ENCODE measurements at regions not wholly inside any gene's neighbourhood (a gene's known extent, or its start where the extent isn't known, plus 50 kb on each side); places are given as distances from the start of the nearest gene placed in this dataset.

DNA sequence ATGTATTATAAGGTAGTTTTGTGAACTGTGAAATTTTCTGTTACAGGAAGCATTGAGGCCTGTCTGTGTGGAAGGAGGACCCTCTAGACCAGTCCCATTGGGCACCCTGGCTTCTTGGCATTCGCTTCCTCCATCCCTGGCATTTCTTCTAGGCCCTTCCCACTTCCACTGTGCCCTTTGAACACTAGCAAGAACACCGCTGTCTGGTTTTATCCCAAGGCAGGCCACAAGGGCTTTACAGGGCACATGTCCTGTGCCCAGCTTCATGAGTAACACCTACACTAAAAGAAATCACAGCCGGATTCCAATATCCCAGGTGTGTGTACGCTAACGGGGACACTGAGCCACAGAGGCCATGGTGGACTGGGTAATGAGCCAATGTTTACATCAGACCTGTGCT lies 99.8 kb downstream of the ADRB2 start (continued):
- TF ChIP-seq, protein P1, sequence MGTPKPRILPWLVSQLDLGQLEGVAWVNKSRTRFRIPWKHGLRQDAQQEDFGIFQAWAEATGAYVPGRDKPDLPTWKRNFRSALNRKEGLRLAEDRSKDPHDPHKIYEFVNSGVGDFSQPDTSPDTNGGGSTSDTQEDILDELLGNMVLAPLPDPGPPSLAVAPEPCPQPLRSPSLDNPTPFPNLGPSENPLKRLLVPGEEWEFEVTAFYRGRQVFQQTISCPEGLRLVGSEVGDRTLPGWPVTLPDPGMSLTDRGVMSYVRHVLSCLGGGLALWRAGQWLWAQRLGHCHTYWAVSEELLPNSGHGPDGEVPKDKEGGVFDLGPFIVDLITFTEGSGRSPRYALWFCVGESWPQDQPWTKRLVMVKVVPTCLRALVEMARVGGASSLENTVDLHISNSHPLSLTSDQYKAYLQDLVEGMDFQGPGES (IDR thresholded peaks at IDR 0.05; ENCODE audit: low read depth, low read length), result no peak
- no peak for TF ChIP-seq JUND (IDR thresholded peaks at IDR 0.05)
- TF ChIP-seq, protein P2, sequence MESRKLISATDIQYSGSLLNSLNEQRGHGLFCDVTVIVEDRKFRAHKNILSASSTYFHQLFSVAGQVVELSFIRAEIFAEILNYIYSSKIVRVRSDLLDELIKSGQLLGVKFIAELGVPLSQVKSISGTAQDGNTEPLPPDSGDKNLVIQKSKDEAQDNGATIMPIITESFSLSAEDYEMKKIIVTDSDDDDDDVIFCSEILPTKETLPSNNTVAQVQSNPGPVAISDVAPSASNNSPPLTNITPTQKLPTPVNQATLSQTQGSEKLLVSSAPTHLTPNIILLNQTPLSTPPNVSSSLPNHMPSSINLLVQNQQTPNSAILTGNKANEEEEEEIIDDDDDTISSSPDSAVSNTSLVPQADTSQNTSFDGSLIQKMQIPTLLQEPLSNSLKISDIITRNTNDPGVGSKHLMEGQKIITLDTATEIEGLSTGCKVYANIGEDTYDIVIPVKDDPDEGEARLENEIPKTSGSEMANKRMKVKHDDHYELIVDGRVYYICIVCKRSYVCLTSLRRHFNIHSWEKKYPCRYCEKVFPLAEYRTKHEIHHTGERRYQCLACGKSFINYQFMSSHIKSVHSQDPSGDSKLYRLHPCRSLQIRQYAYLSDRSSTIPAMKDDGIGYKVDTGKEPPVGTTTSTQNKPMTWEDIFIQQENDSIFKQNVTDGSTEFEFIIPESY (IDR thresholded peaks at IDR 0.05; ENCODE audit: borderline replicate concordance, low read depth), result no peak
- TF ChIP-seq FOXJ3 (CRISPR knock-in tag; IDR thresholded peaks at IDR 0.05), result no peak
- no peak for TF ChIP-seq CHD2 (IDR thresholded peaks at IDR 0.05; ENCODE audit: low read length, partially characterized antibody)
- TF ChIP-seq, protein P3, sequence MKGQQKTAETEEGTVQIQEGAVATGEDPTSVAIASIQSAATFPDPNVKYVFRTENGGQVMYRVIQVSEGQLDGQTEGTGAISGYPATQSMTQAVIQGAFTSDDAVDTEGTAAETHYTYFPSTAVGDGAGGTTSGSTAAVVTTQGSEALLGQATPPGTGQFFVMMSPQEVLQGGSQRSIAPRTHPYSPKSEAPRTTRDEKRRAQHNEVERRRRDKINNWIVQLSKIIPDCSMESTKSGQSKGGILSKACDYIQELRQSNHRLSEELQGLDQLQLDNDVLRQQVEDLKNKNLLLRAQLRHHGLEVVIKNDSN (IDR thresholded peaks at IDR 0.05; ENCODE audit: borderline replicate concordance, low read depth), result no peak
- no peak for TF ChIP-seq MEF2A (IDR thresholded peaks at IDR 0.05; ENCODE audit: borderline replicate concordance, low read depth)

DNA sequence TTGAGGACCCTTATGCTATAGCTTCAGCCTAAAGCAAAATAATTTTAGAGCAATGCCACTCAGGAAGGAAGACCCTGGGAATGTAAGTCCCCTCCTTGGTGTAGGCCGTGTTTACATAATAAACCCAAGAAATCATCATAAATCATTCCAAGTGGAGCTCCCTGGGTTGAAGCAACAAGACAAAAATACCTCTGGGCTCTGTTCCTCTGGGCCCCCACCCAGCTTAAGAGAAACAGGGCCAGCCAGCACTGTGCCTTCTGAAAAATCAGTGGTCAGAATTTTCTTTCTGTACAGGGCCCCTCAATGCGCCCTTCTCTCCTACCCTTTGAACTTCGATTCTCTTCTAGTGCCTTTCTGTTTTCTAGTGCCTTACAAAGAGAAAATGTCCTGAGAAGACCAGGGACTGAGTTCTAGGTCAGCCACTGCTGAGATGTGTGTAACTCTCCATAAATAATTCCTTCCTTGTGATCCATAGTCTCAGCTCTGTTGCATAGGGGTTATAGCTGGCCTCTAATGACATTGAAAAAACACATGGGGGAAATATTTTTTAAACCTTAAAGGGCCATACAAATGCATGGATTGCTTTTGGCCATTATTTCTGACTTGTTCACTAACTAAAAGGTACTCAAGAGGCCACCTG lies 101.0 kb downstream of the ADRB2 start:
- Histone ChIP-seq H3K4me2 (no peak overlapping the region), H3K27me3 (ENCODE audit: insufficient read depth) (no peaks in the 10 kb centered on the region), H3K9ac (no peak overlapping the region), H4K20me1 (ENCODE audit: insufficient read depth) (no peaks in the 10 kb centered on the region), H3K36me3 (replicated peaks in 1 of 2; ENCODE audit: control insufficient read depth in 1 of 2, insufficient read depth in 2 of 2, low read length in 1 of 2) (no peaks in the 10 kb centered on the region), H3K9me2 (no peaks in the 10 kb centered on the region), H3K27ac (ENCODE audit: low read depth in 2 of 2, low read length in 1 of 2) (peak overlapping the region in 1 of 2 experiments; percentile 27; a peak in 1 of 4 replicates), H3K9me3 (no peaks in the 10 kb centered on the region), H3F3A (replicated peaks; ENCODE audit: insufficient read depth) (no peaks in the 10 kb centered on the region), H2AFZ (ENCODE audit: low read depth) (no peak overlapping the region), H3K4me1 (ENCODE audit: control insufficient read depth in 1 of 2, insufficient read depth in 2 of 2, low read depth in 1 of 2, low read length in 1 of 2) (peaks cover 0 to 3% of the 10 kb centered on the region in 2 experiments; a peak in 1 of 4 replicates), H3K4me3 (ENCODE audit: low read depth in 2 of 2, low read length in 1 of 2) (no peak overlapping the region), H3K79me2 (ENCODE audit: insufficient read depth) (no peaks in the 10 kb centered on the region)
- POLR2A ChIA-PET, result no interaction called here
- CTCF ChIA-PET, result interaction anchor here (0.7 to 1.8 kb wide), 4 partner anchors 13 to 186 kb away, joined by 3 to 5 read pairs (median 4); no protein-coding TSS in a partner anchor
- WGBS (ENCODE audit: low lambda C conversion rate), result 68% methylated on average over 3 of the region's 3 CpGs
- no peak for DNase-seq
- TF ChIP-seq GATA2 (CRISPR knock-in tag; IDR thresholded peaks at IDR 0.05), result no peak
- no peak for TF ChIP-seq ELF1 (IDR thresholded peaks at IDR 0.05)
- TF ChIP-seq TEAD4 (IDR thresholded peaks at IDR 0.05; ENCODE audit: borderline replicate concordance, insufficient read depth), result no peak
- no peak for TF ChIP-seq JUND (IDR thresholded peaks at IDR 0.05)
- TF ChIP-seq EZH2phosphoT487 (IDR thresholded peaks at IDR 0.05; ENCODE audit: borderline replicate concordance, low read depth), result no peak
- TF ChIP-seq MEF2A (IDR thresholded peaks at IDR 0.05; ENCODE audit: borderline replicate concordance, low read depth), result no peak
- TF ChIP-seq, protein P2 (IDR thresholded peaks at IDR 0.05; ENCODE audit: borderline replicate concordance, low read depth), result no peak
- TF ChIP-seq NFIC (IDR thresholded peaks at IDR 0.05; ENCODE audit: borderline replicate concordance), result no peak
- no peak for TF ChIP-seq POLR2AphosphoS5 (IDR thresholded peaks at IDR 0.05; ENCODE audit: low read depth, low read length)
- no peak for TF ChIP-seq TCF12 (IDR thresholded peaks at IDR 0.05)
- TF ChIP-seq FOSL2 (IDR thresholded peaks at IDR 0.05; ENCODE audit: borderline replicate concordance, low read depth), result no peak
- no peak for TF ChIP-seq MXI1 (IDR thresholded peaks at IDR 0.05; ENCODE audit: low read depth, low read length)
- TF ChIP-seq, protein P4, sequence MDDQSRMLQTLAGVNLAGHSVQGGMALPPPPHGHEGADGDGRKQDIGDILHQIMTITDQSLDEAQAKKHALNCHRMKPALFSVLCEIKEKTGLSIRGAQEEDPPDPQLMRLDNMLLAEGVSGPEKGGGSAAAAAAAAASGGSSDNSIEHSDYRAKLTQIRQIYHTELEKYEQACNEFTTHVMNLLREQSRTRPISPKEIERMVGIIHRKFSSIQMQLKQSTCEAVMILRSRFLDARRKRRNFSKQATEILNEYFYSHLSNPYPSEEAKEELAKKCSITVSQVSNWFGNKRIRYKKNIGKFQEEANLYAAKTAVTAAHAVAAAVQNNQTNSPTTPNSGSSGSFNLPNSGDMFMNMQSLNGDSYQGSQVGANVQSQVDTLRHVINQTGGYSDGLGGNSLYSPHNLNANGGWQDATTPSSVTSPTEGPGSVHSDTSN (IDR thresholded peaks at IDR 0.05), result no peak
